Hepatocyte (in vitro differentiated cells): ENCODE measurements at regions not wholly inside any gene's neighbourhood (a gene's known extent, or its start where the extent isn't known, plus 50 kb on each side); places are given as distances from the start of the nearest gene placed in this dataset.

Source experiments
- DNase-seq: peaks from one replicate; pipeline ENCODE4 v3.0.0-alpha.2; 2016; ENCODE audit warnings: low spot score
- H2AFZ ChIP-seq: fragments of 200-600 bp; sonication (generic); 2 replicates; pipeline ENCODE4 v1.6.0; 2016; ENCODE audit warnings: antibody characterized with exemption, mild to moderate bottlenecking
- H3K27ac ChIP-seq: fragments of 200-600 bp; sonication (generic); 2 replicates; pipeline ENCODE4 v1.5.1; 2016; ENCODE audit warnings: mild to moderate bottlenecking
- H3K27me3 ChIP-seq: fragments of 200-600 bp; sonication (generic); 2 replicates; pipeline ENCODE4 v1.6.1; 2016
- H3K36me3 ChIP-seq: fragments of 200-600 bp; sonication (generic); replicated peaks from 2 replicates; pipeline ENCODE4 v1.5.1; 2016; ENCODE audit warnings: low read depth; ENCODE audit not compliant: insufficient read depth
- H3K4me1 ChIP-seq: fragments of 200-600 bp; sonication (generic); 2 replicates; pipeline ENCODE4 v1.5.1; 2016; ENCODE audit warnings: mild to moderate bottlenecking, moderate library complexity; ENCODE audit not compliant: insufficient read depth
- H3K4me2 ChIP-seq: fragments of 200-600 bp; sonication (generic); 2 replicates; pipeline ENCODE4 v1.6.0; 2016
- H3K4me3 ChIP-seq: fragments of 200-600 bp; sonication (generic); 2 replicates; pipeline ENCODE4 v1.5.1; 2016; ENCODE audit warnings: mild to moderate bottlenecking
- H3K79me2 ChIP-seq: fragments of 200-600 bp; sonication (generic); 2 replicates; pipeline ENCODE4 v1.6.0; 2017; ENCODE audit warnings: mild to moderate bottlenecking
- H3K9me2 ChIP-seq: fragments of 200-600 bp; sonication (generic); replicated peaks from 2 replicates; pipeline ENCODE4 v1.6.0; 2017; ENCODE audit warnings: mild to moderate bottlenecking; ENCODE audit not compliant: insufficient read depth
- H3K9me3 ChIP-seq: fragments of 200-600 bp; sonication (generic); 2 replicates; pipeline ENCODE4 v1.5.1; 2016; ENCODE audit warnings: low read depth, mild to moderate bottlenecking
- H4K20me1 ChIP-seq: fragments of 200-600 bp; sonication (generic); 2 replicates; pipeline ENCODE4 v1.6.0; 2016; ENCODE audit warnings: mild to moderate bottlenecking; ENCODE audit not compliant: insufficient read depth, poor library complexity, severe bottlenecking
- EZH2 ChIP-seq: fragments of 200-600 bp; sonication (generic); IDR thresholded peaks from 2 replicates; pipeline ENCODE4 v1.6.1; 2016; ENCODE audit warnings: antibody characterized with exemption, mild to moderate bottlenecking, borderline replicate concordance
- EZH2phosphoT487 ChIP-seq: fragments of 200-600 bp; sonication (generic); IDR thresholded peaks from one replicate; pipeline ENCODE4 v1.6.1; 2018; ENCODE audit warnings: antibody characterized with exemption, mild to moderate bottlenecking, low read depth, moderate library complexity; ENCODE audit not compliant: unreplicated experiment, severe bottlenecking
- WGBS: methylation state at CpG from one replicate; pipeline ENCODE4 v1.1.6; 2016; ENCODE audit warnings: low lambda C conversion rate; ENCODE audit errors: missing lambda C conversion rate; 5-methylcytosine and 5-hydroxymethylcytosine counted together
- TF ChIP-seq, protein P1 (sequence below): fragments of 200-600 bp; sonication (generic); IDR thresholded peaks from 2 replicates; pipeline ENCODE4 v1.5.1; 2016; ENCODE audit warnings: antibody characterized with exemption, mild to moderate bottlenecking; ENCODE audit not compliant: poor library complexity

DNA sequence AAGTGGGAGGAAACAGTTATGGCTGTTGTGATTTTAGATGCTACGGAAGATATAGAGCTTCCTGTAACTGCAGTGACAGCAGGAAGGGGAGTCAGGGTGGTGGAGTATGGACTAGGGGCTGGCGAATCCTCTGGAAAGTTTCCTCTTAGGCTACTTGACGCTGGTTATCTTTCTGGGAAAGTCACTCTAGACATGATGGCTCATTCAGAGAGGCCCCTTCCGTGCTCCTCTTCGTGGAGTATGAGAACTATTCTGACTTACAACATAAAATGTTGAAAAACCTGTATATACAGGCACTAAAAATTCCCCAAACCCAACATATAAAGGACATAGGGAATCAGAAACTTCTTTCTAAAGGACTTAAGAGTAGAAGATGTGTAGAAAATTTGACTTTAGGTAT is 78.8 kb downstream of the C18orf54 start:
- Histone ChIP-seq H3K36me3 (no peaks in the 10 kb centered on the region), H3K4me3 (no peak overlapping the region), H3K4me1 (peaks cover 4% of the 10 kb centered on the region), H3K4me2 (no peak overlapping the region), H3K27me3 (peaks cover 3% of the 10 kb centered on the region), H3K79me2 (no peaks in the 10 kb centered on the region), H3K9me2 (no peaks in the 10 kb centered on the region), H3K9me3 (no peaks in the 10 kb centered on the region), H3K27ac (no peak overlapping the region), H2AFZ (no peak overlapping the region), H4K20me1 (no peaks in the 10 kb centered on the region)
- 79% methylated on average over 5 of the region's 5 CpGs for WGBS
- TF ChIP-seq, protein P1, sequence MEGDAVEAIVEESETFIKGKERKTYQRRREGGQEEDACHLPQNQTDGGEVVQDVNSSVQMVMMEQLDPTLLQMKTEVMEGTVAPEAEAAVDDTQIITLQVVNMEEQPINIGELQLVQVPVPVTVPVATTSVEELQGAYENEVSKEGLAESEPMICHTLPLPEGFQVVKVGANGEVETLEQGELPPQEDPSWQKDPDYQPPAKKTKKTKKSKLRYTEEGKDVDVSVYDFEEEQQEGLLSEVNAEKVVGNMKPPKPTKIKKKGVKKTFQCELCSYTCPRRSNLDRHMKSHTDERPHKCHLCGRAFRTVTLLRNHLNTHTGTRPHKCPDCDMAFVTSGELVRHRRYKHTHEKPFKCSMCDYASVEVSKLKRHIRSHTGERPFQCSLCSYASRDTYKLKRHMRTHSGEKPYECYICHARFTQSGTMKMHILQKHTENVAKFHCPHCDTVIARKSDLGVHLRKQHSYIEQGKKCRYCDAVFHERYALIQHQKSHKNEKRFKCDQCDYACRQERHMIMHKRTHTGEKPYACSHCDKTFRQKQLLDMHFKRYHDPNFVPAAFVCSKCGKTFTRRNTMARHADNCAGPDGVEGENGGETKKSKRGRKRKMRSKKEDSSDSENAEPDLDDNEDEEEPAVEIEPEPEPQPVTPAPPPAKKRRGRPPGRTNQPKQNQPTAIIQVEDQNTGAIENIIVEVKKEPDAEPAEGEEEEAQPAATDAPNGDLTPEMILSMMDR: no peak
- TF ChIP-seq EZH2 (no peak), EZH2phosphoT487 (no peak)
- DNase-seq: no peak

DNA sequence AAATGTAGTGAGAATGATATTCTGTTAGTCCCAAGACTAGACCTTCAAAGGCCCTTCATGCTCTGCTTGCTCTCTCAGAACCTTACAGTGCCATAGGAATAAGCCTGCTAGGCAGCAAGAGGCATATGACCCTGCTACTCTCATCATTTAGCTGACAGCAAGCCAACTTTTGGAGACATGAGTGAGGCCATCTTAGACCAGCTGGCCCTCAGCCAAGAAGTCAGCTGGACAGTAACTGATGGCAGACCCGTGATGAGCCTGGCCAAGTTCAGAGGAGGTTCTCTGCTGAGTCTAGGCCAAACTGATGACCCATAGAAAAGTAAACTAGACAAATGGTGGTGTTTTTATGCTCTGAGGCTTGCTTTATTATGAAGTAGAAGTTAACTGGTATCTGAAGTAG is 82.6 kb downstream of the C18orf54 start:
- H3K4me1 ChIP-seq: no peaks in the 10 kb centered on the region
- no peak overlapping the region for H3K27ac ChIP-seq
- H2AFZ ChIP-seq: no peak overlapping the region
- no peaks in the 10 kb centered on the region for H3K36me3 ChIP-seq
- 72% methylated on average over 1 of the region's 1 CpG for WGBS
- no peaks in the 10 kb centered on the region for H3K9me2 ChIP-seq
- no peak for TF ChIP-seq EZH2phosphoT487
- no peak for TF ChIP-seq EZH2
- TF ChIP-seq, protein P1: no peak
- H3K27me3 ChIP-seq: peaks cover 3% of the 10 kb centered on the region
- H3K4me3 ChIP-seq: no peak overlapping the region
- H4K20me1 ChIP-seq: no peaks in the 10 kb centered on the region
- H3K9me3 ChIP-seq: no peaks in the 10 kb centered on the region
- no peaks in the 10 kb centered on the region for H3K79me2 ChIP-seq
- no peak overlapping the region for H3K4me2 ChIP-seq
- DNase-seq: no peak

DNA sequence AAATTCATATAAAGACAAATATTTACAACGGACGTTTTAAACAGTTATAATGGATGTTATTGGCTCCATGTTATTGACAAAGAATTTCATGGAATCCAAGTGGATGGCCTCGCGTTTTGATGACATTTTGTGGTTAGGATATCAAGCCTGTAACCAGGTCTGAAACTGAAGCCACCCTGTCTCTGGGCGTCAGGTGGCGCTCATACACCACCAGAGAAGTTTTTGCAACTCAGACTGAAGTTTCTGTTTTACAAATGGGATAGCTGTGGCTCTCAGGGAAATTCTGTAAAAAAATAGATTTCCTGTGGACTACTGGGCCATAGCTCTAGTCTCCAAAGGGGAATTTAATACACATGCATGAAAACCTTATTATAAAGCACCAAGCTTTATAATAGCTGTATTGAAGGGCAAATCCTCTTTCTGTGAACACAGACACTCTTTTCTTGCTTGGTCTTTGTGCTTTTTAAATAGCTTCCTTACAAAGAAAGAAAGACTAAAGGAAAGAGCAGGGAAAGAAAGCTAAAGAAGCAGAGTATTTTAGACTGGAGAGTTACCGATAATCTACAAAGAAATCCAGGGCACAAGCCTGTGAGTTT is 86.7 kb downstream of the C18orf54 start:
- H2AFZ ChIP-seq: peak overlapping the region; percentile 20
- H3K4me3 ChIP-seq: no peak overlapping the region
- H3K27ac ChIP-seq: no peak overlapping the region
- TF ChIP-seq, protein P1: peak; percentile 96
- no peak for TF ChIP-seq EZH2phosphoT487
- H4K20me1 ChIP-seq: no peaks in the 10 kb centered on the region
- H3K27me3 ChIP-seq: no peaks in the 10 kb centered on the region
- 14% methylated on average over 7 of the region's 7 CpGs for WGBS
- no peaks in the 10 kb centered on the region for H3K9me2 ChIP-seq
- no peaks in the 10 kb centered on the region for H3K4me1 ChIP-seq
- no peak overlapping the region for H3K4me2 ChIP-seq
- no peaks in the 10 kb centered on the region for H3K36me3 ChIP-seq
- peak; percentile 73 for DNase-seq
- no peaks in the 10 kb centered on the region for H3K9me3 ChIP-seq
- no peaks in the 10 kb centered on the region for H3K79me2 ChIP-seq

DNA sequence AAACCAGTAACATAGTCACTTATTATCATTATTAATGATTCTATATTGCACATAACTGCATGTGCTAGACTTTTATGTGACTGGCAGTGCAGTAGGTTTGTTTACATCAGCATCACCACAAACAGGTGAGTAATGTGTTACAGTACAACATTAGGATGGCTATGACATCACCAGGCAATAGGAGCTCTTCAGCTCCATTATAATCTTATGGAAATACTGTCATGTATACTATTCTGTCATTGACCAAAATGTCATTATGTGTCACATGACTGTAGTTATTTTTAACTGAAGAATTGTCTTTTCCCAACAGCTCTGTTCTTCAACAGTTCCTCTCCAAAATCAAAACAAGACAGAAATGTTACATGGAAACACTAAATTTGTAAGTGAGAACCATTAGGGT is 96.3 kb downstream of the C18orf54 start:
- no peak for TF ChIP-seq EZH2
- TF ChIP-seq, protein P1: no peak
- no peak for TF ChIP-seq EZH2phosphoT487
- Histone ChIP-seq H3K36me3 (no peaks in the 10 kb centered on the region), H3K4me1 (no peaks in the 10 kb centered on the region), H4K20me1 (no peaks in the 10 kb centered on the region), H3K79me2 (no peaks in the 10 kb centered on the region), H3K9me3 (no peaks in the 10 kb centered on the region), H3K4me2 (no peak overlapping the region), H3K9me2 (no peaks in the 10 kb centered on the region), H3K4me3 (no peak overlapping the region), H2AFZ (no peak overlapping the region), H3K27me3 (no peaks in the 10 kb centered on the region), H3K27ac (no peak overlapping the region)
- DNase-seq: no peak
